ENCODE measurements at regions not wholly inside any gene's neighbourhood (a gene's known extent, or its start where the extent isn't known, plus 50 kb on each side); places are given as distances from the start of the nearest gene placed in this dataset.

DNA sequence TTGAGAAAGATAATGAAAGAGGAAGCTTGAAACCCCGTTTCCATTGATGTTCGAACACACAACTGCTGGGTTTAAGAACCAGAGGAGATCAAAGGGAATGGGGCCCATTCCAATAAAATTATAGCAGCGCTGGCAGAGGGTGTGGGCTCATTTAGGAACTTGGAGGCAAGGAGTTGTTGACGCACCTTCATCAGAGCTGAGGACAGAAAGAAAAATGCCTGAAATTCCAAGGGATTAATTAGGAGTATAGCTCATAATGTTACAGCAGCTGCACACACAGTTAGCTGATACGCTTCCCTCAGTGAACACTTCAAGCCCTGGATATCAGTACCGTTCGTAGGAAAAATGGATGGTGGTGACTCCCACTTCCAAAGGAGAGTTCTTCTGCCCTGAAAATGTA is 127.2 kb downstream of the AXIN2 start:
- Histone ChIP-seq H3K27ac (ENCODE audit: low read depth in 2 of 2, low read length in 1 of 2) (no peak overlapping the region), H3K9me3 (ENCODE audit: control insufficient read depth in 2 of 2, insufficient read depth in 1 of 2, low read depth in 1 of 2, low read length in 1 of 2) (no peaks in the 10 kb centered on the region), H3K4me1 (ENCODE audit: control insufficient read depth in 2 of 2, insufficient read depth in 2 of 2, low read length in 1 of 2) (no peaks in the 10 kb centered on the region), H3K4me3 (ENCODE audit: low read depth in 1 of 2, low read length in 2 of 2) (no peak overlapping the region), H3K36me3 (ENCODE audit: control insufficient read depth in 2 of 2, insufficient read depth in 2 of 2, low read length in 1 of 2) (no peaks in the 10 kb centered on the region), H3K27me3 (ENCODE audit: control insufficient read depth in 1 of 2, insufficient read depth in 2 of 2, low read length in 2 of 2) (no peaks in the 10 kb centered on the region)
- WGBS, 2 donors = 44 to 46% methylated on average over 7 of the region's 7 CpGs

- Histone ChIP-seq H3K4me3 (ENCODE audit: low read depth in 1 of 2, low read length in 2 of 2) (no peak overlapping the region), H3K27ac (ENCODE audit: low read depth in 2 of 2, low read length in 1 of 2) (no peak overlapping the region), H3K36me3 (ENCODE audit: control insufficient read depth in 2 of 2, insufficient read depth in 2 of 2, low read length in 1 of 2) (no peaks in the 10 kb centered on the region), H3K27me3 (ENCODE audit: control insufficient read depth in 1 of 2, insufficient read depth in 2 of 2, low read length in 2 of 2) (no peaks in the 10 kb centered on the region), H3K9me3 (ENCODE audit: control insufficient read depth in 2 of 2, insufficient read depth in 1 of 2, low read depth in 1 of 2, low read length in 1 of 2) (no peaks in the 10 kb centered on the region), H3K4me1 (ENCODE audit: control insufficient read depth in 2 of 2, insufficient read depth in 2 of 2, low read length in 1 of 2) (no peaks in the 10 kb centered on the region)
- 65 to 86% methylated on average over 4 of the region's 4 CpGs for WGBS, 2 donors
These were observed 127.9 kb downstream of the AXIN2 start for GRCh38 chr17:65433592-65433991.

DNA sequence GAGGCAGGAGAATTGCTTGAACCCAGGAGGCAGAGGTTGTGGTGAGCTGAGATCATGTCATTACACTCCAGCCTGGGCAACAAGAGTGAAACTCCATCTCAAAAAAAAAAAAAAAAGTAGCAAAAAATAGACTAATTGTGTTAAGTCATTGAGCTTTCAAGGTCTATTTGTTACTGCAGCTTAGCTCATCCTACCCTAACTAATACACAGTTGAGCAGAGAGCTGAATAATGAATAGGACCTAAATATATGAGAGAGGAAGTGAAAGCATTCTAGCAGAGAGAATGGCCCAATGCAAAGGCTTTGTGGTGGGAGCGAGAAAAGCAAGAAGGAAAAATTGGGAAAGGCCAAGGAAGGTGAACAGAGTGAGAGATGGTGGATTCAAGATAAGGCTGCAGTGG is 128.3 kb downstream of the AXIN2 start:
- Histone ChIP-seq H3K9me3 (ENCODE audit: control insufficient read depth in 2 of 2, insufficient read depth in 1 of 2, low read depth in 1 of 2, low read length in 1 of 2) (no peaks in the 10 kb centered on the region), H3K27ac (ENCODE audit: low read depth in 2 of 2, low read length in 1 of 2) (no peak overlapping the region), H3K36me3 (ENCODE audit: control insufficient read depth in 2 of 2, insufficient read depth in 2 of 2, low read length in 1 of 2) (no peaks in the 10 kb centered on the region), H3K4me1 (ENCODE audit: control insufficient read depth in 2 of 2, insufficient read depth in 2 of 2, low read length in 1 of 2) (no peaks in the 10 kb centered on the region), H3K27me3 (ENCODE audit: control insufficient read depth in 1 of 2, insufficient read depth in 2 of 2, low read length in 2 of 2) (no peaks in the 10 kb centered on the region), H3K4me3 (ENCODE audit: low read depth in 1 of 2, low read length in 2 of 2) (no peak overlapping the region)
- 80 to 87% methylated on average over 1 of the region's 1 CpG for WGBS, 2 donors

DNA sequence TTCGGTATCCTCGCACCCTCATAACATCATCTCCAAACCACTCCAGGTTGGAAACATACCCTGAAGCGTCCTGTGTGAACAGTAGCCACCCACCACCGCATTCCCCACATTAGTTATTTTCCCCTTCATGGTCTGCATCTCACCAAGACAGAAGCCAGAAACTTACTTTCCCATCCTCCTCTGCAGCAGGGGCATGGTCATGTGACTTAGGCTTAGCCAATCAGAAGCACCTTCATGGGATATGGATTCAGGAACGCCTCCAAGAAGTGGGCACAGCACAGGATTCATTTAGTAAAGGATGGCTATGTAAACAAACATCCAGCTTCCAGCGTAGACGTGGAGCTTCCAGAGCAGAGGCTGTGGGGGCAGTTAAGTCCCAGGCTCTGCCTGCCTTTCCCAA is 130.3 kb downstream of the AXIN2 start:
- Histone ChIP-seq H3K9me3 (ENCODE audit: control insufficient read depth in 2 of 2, insufficient read depth in 1 of 2, low read depth in 1 of 2, low read length in 1 of 2) (no peaks in the 10 kb centered on the region), H3K27ac (ENCODE audit: low read depth in 2 of 2, low read length in 1 of 2) (no peak overlapping the region), H3K27me3 (ENCODE audit: control insufficient read depth in 1 of 2, insufficient read depth in 2 of 2, low read length in 2 of 2) (no peaks in the 10 kb centered on the region), H3K4me1 (ENCODE audit: control insufficient read depth in 2 of 2, insufficient read depth in 2 of 2, low read length in 1 of 2) (no peaks in the 10 kb centered on the region), H3K36me3 (ENCODE audit: control insufficient read depth in 2 of 2, insufficient read depth in 2 of 2, low read length in 1 of 2) (no peaks in the 10 kb centered on the region), H3K4me3 (ENCODE audit: low read depth in 1 of 2, low read length in 2 of 2) (no peak overlapping the region)
- WGBS, 2 donors = 83% methylated on average over 7 of the region's 7 CpGs

- H3K27ac ChIP-seq (ENCODE audit: low read depth in 2 of 2, low read length in 1 of 2) = no peak overlapping the region
- H3K4me1 ChIP-seq (ENCODE audit: control insufficient read depth in 2 of 2, insufficient read depth in 2 of 2, low read length in 1 of 2) = no peaks in the 10 kb centered on the region
- no peaks in the 10 kb centered on the region for H3K27me3 ChIP-seq (ENCODE audit: control insufficient read depth in 1 of 2, insufficient read depth in 2 of 2, low read length in 2 of 2)
- no peaks in the 10 kb centered on the region for H3K9me3 ChIP-seq (ENCODE audit: control insufficient read depth in 2 of 2, insufficient read depth in 1 of 2, low read depth in 1 of 2, low read length in 1 of 2)
- no peak overlapping the region for H3K4me3 ChIP-seq (ENCODE audit: low read depth in 1 of 2, low read length in 2 of 2)
- WGBS, 2 donors = 57 to 58% methylated on average over 9 of the region's 9 CpGs
- H3K36me3 ChIP-seq (ENCODE audit: control insufficient read depth in 2 of 2, insufficient read depth in 2 of 2, low read length in 1 of 2) = no peaks in the 10 kb centered on the region
These were observed 131.1 kb downstream of the AXIN2 start for GRCh38 chr17:65430209-65430833.

GRCh38 chr17:65423346-65424140 is 137.9 kb downstream of the AXIN2 start:
- Histone ChIP-seq H3K9me3 (ENCODE audit: control insufficient read depth in 2 of 2, insufficient read depth in 1 of 2, low read depth in 1 of 2, low read length in 1 of 2) (no peaks in the 10 kb centered on the region), H3K27ac (ENCODE audit: low read depth in 2 of 2, low read length in 1 of 2) (no peak overlapping the region), H3K4me3 (ENCODE audit: low read depth in 1 of 2, low read length in 2 of 2) (no peak overlapping the region), H3K36me3 (ENCODE audit: control insufficient read depth in 2 of 2, insufficient read depth in 2 of 2, low read length in 1 of 2) (no peaks in the 10 kb centered on the region), H3K4me1 (ENCODE audit: control insufficient read depth in 2 of 2, insufficient read depth in 2 of 2, low read length in 1 of 2) (no peaks in the 10 kb centered on the region), H3K27me3 (ENCODE audit: control insufficient read depth in 1 of 2, insufficient read depth in 2 of 2, low read length in 2 of 2) (peaks cover 0 to 3% of the 10 kb centered on the region in 2 donors)
- WGBS, 2 donors = 59 to 64% methylated on average over 9 of the region's 9 CpGs

- WGBS, 2 donors = 40 to 42% methylated on average over 3 of the region's 3 CpGs
- H3K27ac ChIP-seq (ENCODE audit: low read depth in 2 of 2, low read length in 1 of 2) = no peak overlapping the region
- H3K4me3 ChIP-seq (ENCODE audit: low read depth in 1 of 2, low read length in 2 of 2) = no peak overlapping the region
- H3K36me3 ChIP-seq (ENCODE audit: control insufficient read depth in 2 of 2, insufficient read depth in 2 of 2, low read length in 1 of 2) = no peaks in the 10 kb centered on the region
- H3K27me3 ChIP-seq (ENCODE audit: control insufficient read depth in 1 of 2, insufficient read depth in 2 of 2, low read length in 2 of 2) = peaks cover 0 to 3% of the 10 kb centered on the region in 2 donors
- H3K9me3 ChIP-seq (ENCODE audit: control insufficient read depth in 2 of 2, insufficient read depth in 1 of 2, low read depth in 1 of 2, low read length in 1 of 2) = no peaks in the 10 kb centered on the region
- no peaks in the 10 kb centered on the region for H3K4me1 ChIP-seq (ENCODE audit: control insufficient read depth in 2 of 2, insufficient read depth in 2 of 2, low read length in 1 of 2)
These were observed 142.8 kb downstream of the AXIN2 start for GRCh38 chr17:65418622-65419021.

DNA sequence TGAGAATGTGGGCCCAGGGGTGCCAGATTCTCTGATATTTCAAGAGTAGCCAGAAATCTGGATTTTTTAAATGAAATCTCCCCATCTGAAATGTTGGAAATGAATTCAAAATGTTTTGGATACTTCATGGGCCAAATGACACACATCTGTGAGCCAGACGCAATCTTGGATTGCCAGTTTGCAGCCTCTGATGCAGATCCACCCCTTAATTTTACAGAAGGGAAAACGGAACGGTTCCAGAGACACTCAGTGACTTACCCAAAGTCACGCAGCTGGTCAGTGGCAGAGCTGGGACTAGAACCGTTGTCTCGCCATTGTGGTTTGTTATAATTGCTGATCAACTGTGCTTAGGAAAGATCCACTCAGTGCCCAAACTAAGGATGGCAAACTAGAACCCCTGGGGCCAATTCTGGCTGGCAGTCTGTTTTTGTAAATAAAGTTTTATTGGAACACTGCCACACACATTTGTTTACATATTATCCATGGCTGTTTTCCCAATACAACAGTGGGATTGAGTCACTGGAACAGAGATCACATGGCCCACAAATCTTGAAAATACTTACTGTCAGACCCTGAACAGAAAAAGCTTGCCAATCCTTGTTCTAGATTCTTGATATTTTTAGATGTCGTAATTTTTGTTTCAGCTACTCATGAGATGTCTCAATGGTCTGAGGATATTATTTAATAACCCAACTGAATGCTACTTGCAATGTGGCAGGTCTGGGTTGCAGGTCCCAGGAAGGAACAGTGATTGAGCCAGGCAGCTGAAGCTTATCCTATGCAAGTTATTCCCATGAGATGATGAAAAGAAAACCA is 143.8 kb downstream of the AXIN2 start:
- Histone ChIP-seq H3K9me3 (ENCODE audit: control insufficient read depth in 2 of 2, insufficient read depth in 1 of 2, low read depth in 1 of 2, low read length in 1 of 2) (no peaks in the 10 kb centered on the region), H3K4me1 (ENCODE audit: control insufficient read depth in 2 of 2, insufficient read depth in 2 of 2, low read length in 1 of 2) (no peaks in the 10 kb centered on the region), H3K4me3 (ENCODE audit: low read depth in 1 of 2, low read length in 2 of 2) (no peak overlapping the region), H3K36me3 (ENCODE audit: control insufficient read depth in 2 of 2, insufficient read depth in 2 of 2, low read length in 1 of 2) (no peaks in the 10 kb centered on the region), H3K27me3 (ENCODE audit: control insufficient read depth in 1 of 2, insufficient read depth in 2 of 2, low read length in 2 of 2) (peaks cover 0 to 3% of the 10 kb centered on the region in 2 donors), H3K27ac (ENCODE audit: low read depth in 2 of 2, low read length in 1 of 2) (no peak overlapping the region)
- 81 to 86% methylated on average over 7 of the region's 7 CpGs for WGBS, 2 donors

- Histone ChIP-seq H3K27ac (ENCODE audit: low read depth in 2 of 2, low read length in 1 of 2) (no peak overlapping the region), H3K4me1 (ENCODE audit: control insufficient read depth in 2 of 2, insufficient read depth in 2 of 2, low read length in 1 of 2) (no peaks in the 10 kb centered on the region), H3K9me3 (ENCODE audit: control insufficient read depth in 2 of 2, insufficient read depth in 1 of 2, low read depth in 1 of 2, low read length in 1 of 2) (no peaks in the 10 kb centered on the region), H3K36me3 (ENCODE audit: control insufficient read depth in 2 of 2, insufficient read depth in 2 of 2, low read length in 1 of 2) (no peaks in the 10 kb centered on the region), H3K27me3 (ENCODE audit: control insufficient read depth in 1 of 2, insufficient read depth in 2 of 2, low read length in 2 of 2) (peaks cover 0 to 3% of the 10 kb centered on the region in 2 donors), H3K4me3 (ENCODE audit: low read depth in 1 of 2, low read length in 2 of 2) (no peak overlapping the region)
- WGBS, 2 donors = 60 to 62% methylated on average over 5 of the region's 5 CpGs
These were observed 145.5 kb downstream of the AXIN2 start for GRCh38 chr17:65415991-65416390.

Data from esophagus (tissue), 2 donors.